Lower lobe of right lung (tissue), 2 donors: ENCODE measurements at regions not wholly inside any gene's neighbourhood (a gene's known extent, or its start where the extent isn't known, plus 50 kb on each side); places are given as distances from the start of the nearest gene placed in this dataset.

Experiments
- ATAC-seq, 2 donors: fragments of 200-7000 bp; cut with Tn5 transposase; one replicate each; pipeline ENCODE4 v1.9.1; 2020 to 2022; ENCODE audit warnings: mild to moderate bottlenecking in 2 of 2, moderate library complexity in 2 of 2
- DNase-seq: peaks from one replicate; pipeline ENCODE4 v3.0.0-alpha.2; 2020
- H3K27ac ChIP-seq: fragments of 200-600 bp; one replicate; pipeline ENCODE4 v1.8.0; 2022
- H3K27me3 ChIP-seq: fragments of 200-600 bp; one replicate; pipeline ENCODE4 v1.8.0; 2022; ENCODE audit warnings: low read depth
- H3K36me3 ChIP-seq: fragments of 200-600 bp; one replicate; pipeline ENCODE4 v1.8.0; 2022; ENCODE audit warnings: mild to moderate bottlenecking
- H3K4me1 ChIP-seq: fragments of 200-600 bp; one replicate; pipeline ENCODE4 v1.8.0; 2022
- H3K4me3 ChIP-seq: fragments of 200-600 bp; one replicate; pipeline ENCODE4 v1.8.0; 2022; ENCODE audit warnings: mild to moderate bottlenecking
- H3K9me3 ChIP-seq: fragments of 200-600 bp; one replicate; pipeline ENCODE4 v1.8.0; 2022
- intact Hi-C: fragments of 100-400 bp; cut with DNase I; formaldehyde crosslinking; loops from one replicate; pipeline ENCODE4 v1.11.0; 2022
- TF ChIP-seq, protein P1 (sequence below): fragments of 200-600 bp; IDR thresholded peaks from one replicate; pipeline ENCODE4 v1.8.0; 2022; ENCODE audit warnings: antibody characterized with exemption, mild to moderate bottlenecking
- donor health status: DM: no; HTN: yes; CAD: no; lungs with severe emphysema.

DNA sequence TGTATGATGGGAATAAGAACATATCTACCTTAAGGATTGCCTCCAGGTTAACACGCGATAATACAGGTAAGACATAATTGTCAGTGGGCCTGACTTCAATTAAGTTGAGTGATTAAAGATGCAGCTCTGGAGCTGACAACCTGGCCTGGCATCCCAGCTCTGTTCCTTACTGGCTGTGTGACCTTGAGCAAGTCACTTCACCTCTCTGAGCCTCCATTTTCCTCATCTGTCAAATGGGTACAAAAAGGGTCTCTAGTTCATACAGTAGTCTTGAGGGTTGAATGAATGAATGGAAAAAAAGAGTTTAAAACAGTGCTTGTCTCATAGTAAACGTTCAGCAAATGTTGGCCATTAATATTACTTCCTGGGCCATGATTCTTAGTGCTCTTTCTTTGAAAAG, 213.9 kb downstream of the PHETA1 start:
- Histone ChIP-seq H3K36me3 (no peaks in the 10 kb centered on the region), H3K27me3 (peaks cover 29% of the 10 kb centered on the region), H3K4me1 (no peaks in the 10 kb centered on the region), H3K27ac (no peak overlapping the region), H3K9me3 (no peaks in the 10 kb centered on the region), H3K4me3 (no peak overlapping the region)
- DNase-seq (no peak), ATAC-seq (no peak)
- intact Hi-C loops: no loop called here
- TF ChIP-seq, protein P1, sequence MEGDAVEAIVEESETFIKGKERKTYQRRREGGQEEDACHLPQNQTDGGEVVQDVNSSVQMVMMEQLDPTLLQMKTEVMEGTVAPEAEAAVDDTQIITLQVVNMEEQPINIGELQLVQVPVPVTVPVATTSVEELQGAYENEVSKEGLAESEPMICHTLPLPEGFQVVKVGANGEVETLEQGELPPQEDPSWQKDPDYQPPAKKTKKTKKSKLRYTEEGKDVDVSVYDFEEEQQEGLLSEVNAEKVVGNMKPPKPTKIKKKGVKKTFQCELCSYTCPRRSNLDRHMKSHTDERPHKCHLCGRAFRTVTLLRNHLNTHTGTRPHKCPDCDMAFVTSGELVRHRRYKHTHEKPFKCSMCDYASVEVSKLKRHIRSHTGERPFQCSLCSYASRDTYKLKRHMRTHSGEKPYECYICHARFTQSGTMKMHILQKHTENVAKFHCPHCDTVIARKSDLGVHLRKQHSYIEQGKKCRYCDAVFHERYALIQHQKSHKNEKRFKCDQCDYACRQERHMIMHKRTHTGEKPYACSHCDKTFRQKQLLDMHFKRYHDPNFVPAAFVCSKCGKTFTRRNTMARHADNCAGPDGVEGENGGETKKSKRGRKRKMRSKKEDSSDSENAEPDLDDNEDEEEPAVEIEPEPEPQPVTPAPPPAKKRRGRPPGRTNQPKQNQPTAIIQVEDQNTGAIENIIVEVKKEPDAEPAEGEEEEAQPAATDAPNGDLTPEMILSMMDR: no peak

DNA sequence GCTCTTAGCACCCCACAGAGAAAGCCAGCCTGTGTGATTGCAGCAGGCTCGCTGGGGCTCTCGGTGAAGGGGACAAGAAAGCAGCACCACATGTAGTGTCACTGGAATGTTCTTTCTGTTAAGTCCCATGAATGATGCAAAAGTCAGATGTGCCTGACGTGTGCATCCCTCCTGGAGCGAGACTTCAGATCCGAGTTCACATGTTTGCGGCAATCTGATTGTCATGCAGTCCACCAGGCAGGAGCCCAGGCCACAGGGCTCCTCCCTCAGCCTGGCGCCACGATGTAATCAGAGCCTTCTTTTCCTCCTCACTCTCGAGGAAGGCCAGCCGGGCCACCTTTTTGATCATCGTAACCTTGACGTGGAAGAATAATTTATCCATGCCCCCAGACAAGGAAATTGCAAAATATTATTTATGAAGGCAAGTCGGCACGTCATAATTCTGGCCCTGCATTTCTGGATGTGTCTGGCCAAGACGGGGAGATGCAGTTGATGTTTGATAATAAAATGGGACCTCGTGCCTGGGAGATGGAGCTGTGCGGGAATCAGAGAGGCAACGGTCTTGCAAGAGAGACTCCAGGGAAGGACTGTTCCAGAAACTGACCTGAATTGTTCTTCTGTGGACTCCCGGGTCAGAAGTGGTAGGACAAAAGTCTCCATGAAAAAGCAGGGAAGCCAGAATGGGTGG, 214.6 kb downstream of the PHETA1 start:
- Histone ChIP-seq H3K27me3 (peaks cover 29% of the 10 kb centered on the region), H3K9me3 (no peaks in the 10 kb centered on the region), H3K4me1 (no peaks in the 10 kb centered on the region), H3K36me3 (no peaks in the 10 kb centered on the region), H3K27ac (no peak overlapping the region), H3K4me3 (no peak overlapping the region)
- ATAC-seq (no peak), DNase-seq (no peak)
- intact Hi-C loops: no loop called here
- TF ChIP-seq, protein P1: no peak

DNA sequence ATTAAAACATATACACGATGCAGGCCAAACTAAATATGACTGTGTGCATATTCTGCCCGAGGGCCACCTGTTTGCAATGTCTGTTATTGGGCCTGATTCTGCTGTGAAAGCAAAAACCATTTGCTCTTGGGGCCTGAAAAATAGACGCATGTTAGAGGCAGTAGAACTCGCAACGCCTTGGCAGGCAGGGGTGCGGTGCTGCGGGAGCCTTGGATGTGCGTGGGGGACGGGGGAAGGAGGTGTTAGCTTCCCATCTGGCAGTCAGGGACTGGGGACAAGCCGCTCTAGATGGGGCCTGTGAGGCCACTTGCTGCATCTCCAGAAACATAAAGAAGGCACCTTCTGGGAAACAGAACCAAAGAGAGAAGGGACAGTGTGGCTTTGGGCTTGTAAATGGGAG, 216.3 kb downstream of the PHETA1 start:
- DNase-seq (no peak), ATAC-seq (no peak)
- Histone ChIP-seq H3K36me3 (no peaks in the 10 kb centered on the region), H3K27me3 (peaks cover 29% of the 10 kb centered on the region), H3K4me1 (no peaks in the 10 kb centered on the region), H3K27ac (no peak overlapping the region), H3K4me3 (no peak overlapping the region), H3K9me3 (no peaks in the 10 kb centered on the region)
- TF ChIP-seq, protein P1: no peak
- intact Hi-C loops: no loop called here

DNA sequence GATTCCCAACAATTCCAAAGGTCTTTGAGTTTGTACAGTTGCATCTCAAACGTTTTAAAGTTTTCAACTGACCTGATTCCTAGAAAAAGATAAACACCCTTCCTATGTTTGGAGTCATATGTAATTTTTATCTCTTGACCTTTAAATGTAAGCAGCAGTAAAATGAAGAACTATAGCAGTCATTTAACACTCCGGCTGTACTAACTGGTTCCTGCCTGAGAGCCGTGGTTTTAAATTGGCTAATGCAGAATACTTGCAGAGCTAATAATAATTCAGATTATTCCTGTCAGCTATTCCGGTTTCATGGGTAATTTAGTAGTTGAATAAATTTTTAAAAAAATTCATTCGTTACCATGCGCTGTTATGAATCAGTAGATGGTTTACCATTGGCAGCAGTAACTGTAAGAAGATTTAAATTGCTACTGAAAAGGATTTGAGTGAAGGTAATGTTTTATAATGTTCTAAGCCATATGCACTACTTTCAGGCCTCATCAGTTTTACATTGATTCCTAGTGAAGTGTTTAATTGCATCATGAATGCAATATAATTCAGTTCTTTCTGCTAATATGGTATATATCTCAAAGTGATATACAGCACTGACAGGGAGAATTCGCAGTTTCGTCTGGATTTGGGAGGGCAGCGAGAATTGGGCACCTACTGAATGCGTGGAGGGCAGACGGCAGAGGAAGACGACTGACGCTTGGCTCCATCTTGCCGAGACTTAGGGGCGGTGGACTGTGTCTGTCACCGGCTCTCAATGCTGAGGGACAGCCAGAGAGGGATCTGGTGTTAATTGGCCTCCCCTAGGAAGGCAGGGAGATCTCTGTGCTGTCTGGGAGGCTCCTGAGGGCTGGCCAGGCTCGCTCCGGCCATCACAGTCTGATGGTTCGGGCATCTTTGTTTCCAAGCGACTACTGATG, 217.7 kb downstream of the PHETA1 start:
- TF ChIP-seq, protein P1: no peak
- no peak for ATAC-seq
- no peak for DNase-seq

DNA sequence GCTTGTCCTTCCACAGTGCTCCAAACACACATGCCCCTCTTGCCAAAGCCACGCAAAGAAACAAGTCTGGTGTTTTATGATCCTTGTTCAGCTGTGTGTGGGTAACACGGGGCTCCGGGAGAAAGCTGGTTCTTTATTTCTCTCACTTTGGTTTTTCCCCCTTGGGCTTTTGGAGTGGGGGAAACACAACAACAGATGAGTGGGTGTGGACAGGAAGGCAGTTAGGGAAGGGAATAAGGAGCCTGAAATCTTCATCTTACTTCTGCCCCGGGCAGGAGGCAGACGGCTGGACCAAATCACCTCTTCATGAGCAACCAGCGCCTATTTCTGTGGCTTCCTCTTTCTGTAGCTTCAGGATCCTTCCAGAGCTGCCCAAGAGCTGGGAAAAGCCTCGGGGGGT, 218.5 kb downstream of the PHETA1 start:
- H3K9me3 ChIP-seq: no peaks in the 10 kb centered on the region
- no peak for ATAC-seq
- no peaks in the 10 kb centered on the region for H3K4me1 ChIP-seq
- no peak overlapping the region for H3K27ac ChIP-seq
- no peaks in the 10 kb centered on the region for H3K36me3 ChIP-seq
- H3K4me3 ChIP-seq: no peak overlapping the region
- TF ChIP-seq, protein P1: no peak
- H3K27me3 ChIP-seq: peaks cover 23% of the 10 kb centered on the region
- intact Hi-C loops: no loop called here
- DNase-seq: no peak

More for the DNA sequence above, 217.7 kb downstream of the PHETA1 start:
- Histone ChIP-seq H3K27ac (no peak overlapping the region), H3K4me1 (no peaks in the 10 kb centered on the region), H3K9me3 (no peaks in the 10 kb centered on the region), H3K27me3 (peaks cover 26% of the 10 kb centered on the region), H3K36me3 (no peaks in the 10 kb centered on the region), H3K4me3 (no peak overlapping the region)
- intact Hi-C loops: no loop called here
